Activated CD4-positive, alpha-beta T cell treated with anti-CD3 and anti-CD28 coated beads, Interleukin-2, amount 10 ng/mL, durations not matched to agents 7 days and 5 days (primary cell): ENCODE measurements at regions not wholly inside any gene's neighbourhood (a gene's known extent, or its start where the extent isn't known, plus 50 kb on each side); places are given as distances from the start of the nearest gene placed in this dataset.

Source experiments
- CTCF ChIA-PET: fragments of 350-600 bp; sonication (Branson Sonifier 250); formaldehyde crosslinking; loops from one replicate; lab custom pipeline; 2021; ENCODE audit warnings: antibody characterized with exemption; lab: Charles Lee
- POLR2A ChIA-PET: fragments of 350-600 bp; sonication (Branson Sonifier 250); formaldehyde crosslinking; loops from one replicate; lab custom pipeline; 2021; ENCODE audit warnings: antibody characterized with exemption; lab: Charles Lee
- DNase-seq: peaks from one replicate; pipeline ENCODE4 v3.0.0-alpha.2; 2020
- H3K27ac Mint-ChIP-seq: one replicate; pipeline ENCODE4 v1.8.0; 2021; ENCODE audit warnings: mild to moderate bottlenecking, moderate library complexity, mixed read lengths
- H3K27me3 Mint-ChIP-seq: one replicate; pipeline ENCODE4 v1.8.0; 2021; ENCODE audit warnings: mixed read lengths
- H3K36me3 Mint-ChIP-seq: one replicate; pipeline ENCODE4 v1.8.0; 2021; ENCODE audit warnings: low read depth, mixed read lengths
- H3K4me1 Mint-ChIP-seq: one replicate; pipeline ENCODE4 v1.8.0; 2021; ENCODE audit warnings: mixed read lengths
- H3K4me3 Mint-ChIP-seq: one replicate; pipeline ENCODE4 v1.8.0; 2021; ENCODE audit warnings: mild to moderate bottlenecking, moderate library complexity, mixed read lengths
- H3K9me3 Mint-ChIP-seq: one replicate; pipeline ENCODE4 v1.8.0; 2021; ENCODE audit warnings: mixed read lengths

DNA sequence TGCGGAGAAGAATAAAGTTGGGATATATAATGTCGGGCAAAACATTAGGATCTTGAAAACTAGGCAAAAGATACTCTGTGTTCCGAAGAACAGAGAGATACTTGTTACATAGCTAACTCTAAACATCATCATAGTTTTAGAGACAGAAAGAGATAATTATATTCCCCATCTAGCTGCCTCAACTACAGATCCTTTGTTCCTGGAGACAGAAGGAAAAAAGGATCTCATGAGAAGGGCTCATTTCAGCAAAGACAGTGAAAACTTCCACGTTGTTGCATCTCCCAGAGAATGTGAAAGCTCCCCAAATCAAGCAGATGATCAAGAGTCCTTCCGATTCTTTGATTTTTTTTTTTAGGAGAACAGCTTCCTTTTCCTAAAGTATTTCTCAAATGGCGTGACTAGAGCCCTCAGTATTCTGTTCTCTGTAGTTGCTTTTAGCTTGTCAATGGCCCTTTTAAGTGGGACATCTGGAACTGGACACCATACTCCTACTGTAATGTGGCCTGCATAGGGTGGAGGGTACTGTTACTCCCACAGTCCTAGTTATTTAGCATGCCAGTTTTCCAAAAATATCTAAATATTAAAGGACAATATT, 1048.2 kb downstream of the TTLL7 start:
- Mint-ChIP-seq H3K4me3 (no peak overlapping the region), H3K9me3 (peaks cover 2% of the 10 kb centered on the region), H3K4me1 (no peaks in the 10 kb centered on the region), H3K27me3 (no peaks in the 10 kb centered on the region), H3K36me3 (no peaks in the 10 kb centered on the region), H3K27ac (no peak overlapping the region)
- POLR2A ChIA-PET = no interaction called here
- CTCF ChIA-PET = no interaction called here
- no peak for DNase-seq

DNA sequence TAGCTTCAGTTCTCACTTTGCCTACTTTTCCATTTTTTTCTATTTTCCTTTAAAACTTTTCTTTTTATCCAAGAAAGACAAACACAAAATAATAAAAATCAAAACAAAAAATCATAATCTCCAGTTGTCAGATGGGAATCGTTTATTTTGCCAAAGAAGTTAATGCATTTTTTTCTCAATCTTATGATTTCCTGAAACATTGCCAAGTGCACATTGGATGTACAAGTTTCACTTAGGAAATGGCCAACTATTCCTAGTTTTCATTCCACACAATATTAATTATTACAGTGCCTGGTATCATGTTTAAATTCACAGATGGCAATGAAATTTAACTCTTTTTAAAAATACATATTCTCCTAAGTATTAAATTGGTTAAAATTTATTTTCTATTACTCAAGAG, 1050.5 kb downstream of the TTLL7 start:
- ChIA-PET POLR2A (no interaction called here), CTCF (no interaction called here)
- Mint-ChIP-seq H3K27me3 (no peaks in the 10 kb centered on the region), H3K4me1 (no peaks in the 10 kb centered on the region), H3K36me3 (no peaks in the 10 kb centered on the region), H3K9me3 (peaks cover 2% of the 10 kb centered on the region), H3K27ac (no peak overlapping the region), H3K4me3 (no peak overlapping the region)
- no peak for DNase-seq

DNA sequence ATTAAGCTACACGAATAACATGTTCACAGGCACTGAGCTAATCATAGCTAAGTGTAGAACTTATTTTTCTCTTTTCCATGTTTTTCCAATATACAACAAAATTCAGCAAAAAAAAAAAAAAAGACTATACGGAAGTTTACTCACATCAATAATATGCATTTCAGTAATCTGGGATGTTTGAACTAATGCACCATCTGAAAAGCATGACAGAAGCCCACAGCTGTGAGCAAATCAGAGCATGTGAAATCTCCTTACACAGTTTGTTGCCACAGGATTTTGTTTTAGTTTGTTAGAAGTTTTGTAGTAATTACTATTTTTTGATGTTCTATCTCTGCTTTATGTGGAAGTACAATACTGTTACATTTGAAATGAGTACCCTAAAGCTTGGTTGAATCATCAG, 1051.7 kb downstream of the TTLL7 start:
- CTCF ChIA-PET = no interaction called here
- no peaks in the 10 kb centered on the region for H3K4me1 Mint-ChIP-seq
- H3K27ac Mint-ChIP-seq = no peak overlapping the region
- H3K36me3 Mint-ChIP-seq = no peaks in the 10 kb centered on the region
- H3K9me3 Mint-ChIP-seq = no peaks in the 10 kb centered on the region
- POLR2A ChIA-PET = interaction anchor here (0.7 kb wide), 1 partner anchor 1312 kb away, joined by 3 read pairs; no protein-coding TSS in a partner anchor
- H3K4me3 Mint-ChIP-seq = no peak overlapping the region
- H3K27me3 Mint-ChIP-seq = no peaks in the 10 kb centered on the region
- DNase-seq = no peak

DNA sequence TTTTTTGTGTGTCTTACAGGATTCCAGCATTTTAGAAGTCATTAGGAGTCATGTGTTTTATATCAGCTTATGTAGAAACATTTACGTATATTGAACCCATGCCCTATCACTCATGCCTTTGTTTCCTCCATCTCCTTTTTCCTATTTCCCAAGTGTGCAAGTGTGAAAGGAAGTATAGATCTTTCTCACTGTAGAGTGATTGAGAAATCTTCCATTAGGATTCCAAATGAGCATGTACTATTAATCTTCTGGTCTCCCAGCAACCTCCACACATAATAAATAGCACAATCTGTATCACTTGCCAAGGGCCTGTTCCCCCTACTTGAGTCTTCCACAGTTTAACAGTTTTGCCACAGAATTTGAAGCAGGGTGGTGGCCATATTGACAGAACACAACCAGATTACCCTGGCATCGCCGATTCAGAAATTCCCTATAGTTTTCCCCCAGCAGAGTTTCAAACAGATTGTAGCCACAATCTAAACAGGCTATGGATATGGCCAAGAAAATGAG, 1052.8 kb downstream of the TTLL7 start:
- H3K4me1 Mint-ChIP-seq = no peaks in the 10 kb centered on the region
- no peak overlapping the region for H3K27ac Mint-ChIP-seq
- H3K4me3 Mint-ChIP-seq = no peak overlapping the region
- no peaks in the 10 kb centered on the region for H3K9me3 Mint-ChIP-seq
- H3K27me3 Mint-ChIP-seq = no peaks in the 10 kb centered on the region
- CTCF ChIA-PET = no interaction called here
- H3K36me3 Mint-ChIP-seq = no peaks in the 10 kb centered on the region
- POLR2A ChIA-PET = no interaction called here
- no peak for DNase-seq

DNA sequence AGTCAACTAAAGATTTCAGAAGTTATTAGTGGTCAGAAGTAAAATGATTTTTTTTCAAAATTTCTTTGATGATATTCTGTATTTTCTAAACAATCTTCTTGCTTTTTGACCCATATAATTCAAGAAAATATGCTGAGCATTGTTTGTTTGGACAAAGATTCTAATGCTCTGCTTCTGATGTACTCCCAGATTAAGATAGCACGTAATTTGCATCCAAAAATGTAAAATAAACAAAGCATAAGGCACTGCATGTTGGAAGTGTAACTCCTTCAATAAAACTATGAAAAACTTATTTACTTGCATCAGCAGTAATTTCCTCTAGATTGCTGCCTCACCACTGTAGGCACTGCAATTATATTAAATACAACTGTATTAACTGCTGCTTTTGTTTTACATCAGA, 1054.1 kb downstream of the TTLL7 start:
- DNase-seq = no peak
- Mint-ChIP-seq H3K27ac (no peak overlapping the region), H3K36me3 (no peaks in the 10 kb centered on the region), H3K9me3 (no peaks in the 10 kb centered on the region), H3K4me1 (no peaks in the 10 kb centered on the region), H3K4me3 (no peak overlapping the region), H3K27me3 (no peaks in the 10 kb centered on the region)
- ChIA-PET CTCF (no interaction called here), POLR2A (no interaction called here)

DNA sequence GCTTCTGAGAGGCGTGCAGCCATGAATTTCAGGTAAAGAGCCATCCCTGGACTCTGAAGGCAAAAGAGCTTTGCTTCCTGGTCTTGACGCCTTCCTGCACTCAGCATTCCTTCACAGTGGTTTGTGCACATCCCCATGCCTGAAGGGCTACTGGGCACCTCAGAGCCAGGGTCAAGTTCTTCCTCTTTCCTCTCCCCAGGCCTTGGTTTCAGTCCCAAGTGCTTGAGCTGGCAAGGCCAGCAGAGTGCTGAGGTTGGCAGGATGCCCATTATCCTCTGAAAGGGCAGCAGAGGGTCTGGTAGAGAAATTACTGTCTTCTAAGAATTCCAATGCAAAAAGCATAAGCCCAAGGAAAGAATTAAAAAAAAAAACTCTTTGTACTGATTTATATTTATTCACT, 1064.9 kb downstream of the TTLL7 start:
- no peaks in the 10 kb centered on the region for H3K27me3 Mint-ChIP-seq
- H3K4me3 Mint-ChIP-seq = no peak overlapping the region
- no peaks in the 10 kb centered on the region for H3K9me3 Mint-ChIP-seq
- no peaks in the 10 kb centered on the region for H3K4me1 Mint-ChIP-seq
- POLR2A ChIA-PET = no interaction called here
- no peak for DNase-seq
- no peak overlapping the region for H3K27ac Mint-ChIP-seq
- H3K36me3 Mint-ChIP-seq = no peaks in the 10 kb centered on the region
- CTCF ChIA-PET = no interaction called here

DNA sequence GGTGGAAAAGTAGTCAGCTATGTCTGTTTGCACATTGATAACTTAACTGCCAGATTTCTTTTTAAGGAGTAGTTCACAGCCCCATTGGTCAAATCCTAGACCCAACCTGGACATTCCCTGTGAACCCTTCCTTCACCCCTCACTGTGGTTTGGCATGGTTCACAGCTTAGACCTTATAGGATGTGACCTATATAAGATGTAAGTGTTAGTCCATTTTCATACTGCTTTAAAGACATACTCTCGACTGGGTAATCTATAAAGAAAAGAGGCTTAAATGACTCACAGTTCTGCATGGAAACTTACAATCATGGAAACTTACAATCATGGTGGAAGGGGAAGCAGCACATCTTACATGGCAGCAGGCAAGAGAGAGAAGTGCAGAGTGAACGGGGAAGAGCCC, 1066.2 kb downstream of the TTLL7 start:
- ChIA-PET CTCF (no interaction called here), POLR2A (no interaction called here)
- Mint-ChIP-seq H3K9me3 (no peaks in the 10 kb centered on the region), H3K4me1 (no peaks in the 10 kb centered on the region), H3K27ac (no peak overlapping the region), H3K27me3 (no peaks in the 10 kb centered on the region), H3K4me3 (no peak overlapping the region), H3K36me3 (no peaks in the 10 kb centered on the region)
- DNase-seq = no peak

DNA sequence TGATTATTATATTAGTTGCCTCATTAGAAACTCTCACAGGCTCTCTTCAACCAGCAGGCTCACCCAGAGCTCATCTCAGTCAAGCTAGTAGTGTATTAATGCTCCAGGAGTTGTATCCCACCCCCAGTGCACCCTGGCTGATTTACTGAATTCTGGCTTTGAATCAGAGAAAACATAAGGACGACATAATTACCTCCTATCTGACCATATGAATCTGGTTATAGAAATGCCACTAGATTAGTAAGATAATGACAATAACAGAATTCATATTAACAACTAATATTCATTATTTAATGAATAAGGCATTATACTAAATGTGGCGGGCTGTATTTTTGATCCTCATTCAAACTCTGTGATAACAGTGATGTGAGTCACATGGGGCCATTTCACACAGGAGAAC, 1066.7 kb downstream of the TTLL7 start:
- Mint-ChIP-seq H3K27ac (no peak overlapping the region), H3K4me3 (no peak overlapping the region), H3K27me3 (no peaks in the 10 kb centered on the region), H3K36me3 (no peaks in the 10 kb centered on the region), H3K9me3 (no peaks in the 10 kb centered on the region), H3K4me1 (no peaks in the 10 kb centered on the region)
- no peak for DNase-seq
- CTCF ChIA-PET = no interaction called here
- POLR2A ChIA-PET = no interaction called here

DNA sequence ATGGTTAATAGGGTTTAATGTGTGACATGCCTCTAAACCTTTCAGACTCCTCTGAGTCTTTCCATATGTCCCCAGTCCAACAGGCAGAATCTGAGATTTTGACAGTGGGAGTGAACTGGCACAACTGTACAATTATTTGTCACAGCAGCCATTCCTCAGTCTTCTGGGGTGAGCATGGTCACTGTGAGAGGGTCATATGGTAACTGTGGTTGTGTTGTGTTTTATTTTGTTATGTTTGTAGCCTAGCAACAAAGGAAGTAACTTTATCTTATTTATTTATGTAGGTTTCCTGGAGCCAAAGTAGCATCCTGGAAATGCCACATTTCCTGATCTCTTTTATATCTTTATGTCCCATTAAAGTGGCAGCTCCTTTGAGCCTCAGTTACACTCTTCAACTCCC, 1067.9 kb downstream of the TTLL7 start:
- no peak overlapping the region for H3K4me3 Mint-ChIP-seq
- H3K9me3 Mint-ChIP-seq = no peaks in the 10 kb centered on the region
- ChIA-PET POLR2A (no interaction called here), CTCF (no interaction called here)
- no peak for DNase-seq
- H3K4me1 Mint-ChIP-seq = no peaks in the 10 kb centered on the region
- no peaks in the 10 kb centered on the region for H3K36me3 Mint-ChIP-seq
- no peak overlapping the region for H3K27ac Mint-ChIP-seq
- H3K27me3 Mint-ChIP-seq = no peaks in the 10 kb centered on the region

DNA sequence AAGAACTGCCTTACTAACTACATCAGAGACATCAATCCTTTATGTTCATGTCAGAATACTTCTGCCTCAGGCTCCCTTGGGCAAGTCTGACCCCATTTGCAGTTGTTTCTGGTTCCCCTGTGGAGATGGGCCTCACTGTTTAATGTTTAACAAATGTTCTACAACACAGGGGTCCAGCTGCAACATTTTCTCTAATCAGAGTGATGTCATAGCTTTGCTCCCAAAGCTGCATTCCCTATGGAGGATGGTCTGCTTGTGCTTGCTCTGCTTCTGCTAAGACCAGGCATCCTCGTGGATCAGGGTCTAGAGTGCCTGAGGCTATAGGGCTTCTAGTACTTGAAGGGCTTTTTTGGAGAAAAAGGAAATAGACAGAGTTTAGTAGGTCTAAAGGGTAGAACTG, 1071.2 kb downstream of the TTLL7 start:
- Mint-ChIP-seq H3K36me3 (no peaks in the 10 kb centered on the region), H3K4me1 (no peaks in the 10 kb centered on the region), H3K27ac (no peak overlapping the region), H3K9me3 (no peaks in the 10 kb centered on the region), H3K27me3 (no peaks in the 10 kb centered on the region), H3K4me3 (no peak overlapping the region)
- POLR2A ChIA-PET = no interaction called here
- CTCF ChIA-PET = no interaction called here
- DNase-seq = no peak

DNA sequence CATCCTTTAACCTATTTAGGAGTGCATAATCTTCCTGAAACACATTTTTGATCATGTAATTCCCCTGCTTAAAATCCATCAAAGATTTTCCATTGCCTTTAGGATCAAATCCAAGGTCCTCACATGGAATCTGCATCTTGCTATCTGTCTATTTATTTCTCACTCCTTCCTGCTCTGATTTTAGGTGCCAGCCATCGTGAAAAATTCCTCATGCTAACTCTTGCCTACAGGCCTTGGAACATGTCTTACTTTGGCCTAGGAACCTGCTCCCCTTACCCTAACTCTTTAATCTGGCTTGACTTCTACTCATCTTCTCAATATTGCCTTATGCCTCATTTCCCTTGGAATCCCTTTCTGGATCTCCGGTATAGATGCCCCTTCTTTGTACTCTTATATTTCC, 1074.3 kb downstream of the TTLL7 start:
- POLR2A ChIA-PET = no interaction called here
- Mint-ChIP-seq H3K9me3 (no peaks in the 10 kb centered on the region), H3K4me3 (no peak overlapping the region), H3K27ac (no peak overlapping the region), H3K4me1 (no peaks in the 10 kb centered on the region), H3K36me3 (no peaks in the 10 kb centered on the region), H3K27me3 (no peaks in the 10 kb centered on the region)
- no peak for DNase-seq
- CTCF ChIA-PET = no interaction called here

DNA sequence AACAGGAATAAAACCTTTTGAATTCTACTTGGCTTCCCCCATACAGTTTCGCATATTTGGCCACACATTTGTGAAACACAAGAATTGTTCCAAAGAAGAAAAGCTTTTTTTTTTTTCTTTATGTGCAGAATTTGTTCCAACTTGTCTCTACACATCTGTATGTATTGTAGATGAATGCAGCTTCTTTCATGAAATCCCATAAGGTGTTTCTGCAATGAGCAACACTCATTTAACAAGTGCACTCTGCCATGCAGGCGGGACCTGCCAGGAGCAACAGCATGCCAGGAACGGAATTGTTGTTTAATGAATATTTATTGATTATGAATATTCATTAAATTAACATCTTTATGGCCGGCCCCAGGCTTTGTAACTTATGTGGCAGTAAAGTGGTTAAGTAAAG, 1075.0 kb downstream of the TTLL7 start:
- Mint-ChIP-seq H3K27me3 (no peaks in the 10 kb centered on the region), H3K36me3 (no peaks in the 10 kb centered on the region), H3K27ac (no peak overlapping the region), H3K4me1 (no peaks in the 10 kb centered on the region), H3K9me3 (no peaks in the 10 kb centered on the region), H3K4me3 (no peak overlapping the region)
- ChIA-PET POLR2A (no interaction called here), CTCF (no interaction called here)
- no peak for DNase-seq

DNA sequence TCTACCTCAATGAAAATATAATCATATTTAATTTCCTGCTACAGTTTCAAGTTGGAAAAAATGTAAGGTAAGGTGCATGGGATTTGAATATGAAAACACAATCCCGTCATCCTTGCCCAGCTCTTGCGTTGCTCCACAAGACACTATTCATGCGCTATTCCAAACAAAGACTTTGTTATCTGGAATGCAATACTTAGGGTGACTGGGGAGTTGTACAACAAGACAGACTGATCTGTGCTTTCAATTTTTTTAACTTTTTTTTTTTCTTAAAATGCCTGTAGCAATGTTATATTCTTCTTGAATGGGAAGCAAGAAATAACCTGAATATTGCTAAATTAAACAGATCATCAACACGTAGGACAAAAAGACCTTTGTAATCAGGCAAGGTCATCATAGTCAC, 1077.2 kb downstream of the TTLL7 start:
- Mint-ChIP-seq H3K36me3 (no peaks in the 10 kb centered on the region), H3K27me3 (no peaks in the 10 kb centered on the region), H3K9me3 (no peaks in the 10 kb centered on the region), H3K4me3 (no peak overlapping the region), H3K27ac (no peak overlapping the region), H3K4me1 (no peaks in the 10 kb centered on the region)
- no peak for DNase-seq
- CTCF ChIA-PET = no interaction called here
- POLR2A ChIA-PET = no interaction called here

DNA sequence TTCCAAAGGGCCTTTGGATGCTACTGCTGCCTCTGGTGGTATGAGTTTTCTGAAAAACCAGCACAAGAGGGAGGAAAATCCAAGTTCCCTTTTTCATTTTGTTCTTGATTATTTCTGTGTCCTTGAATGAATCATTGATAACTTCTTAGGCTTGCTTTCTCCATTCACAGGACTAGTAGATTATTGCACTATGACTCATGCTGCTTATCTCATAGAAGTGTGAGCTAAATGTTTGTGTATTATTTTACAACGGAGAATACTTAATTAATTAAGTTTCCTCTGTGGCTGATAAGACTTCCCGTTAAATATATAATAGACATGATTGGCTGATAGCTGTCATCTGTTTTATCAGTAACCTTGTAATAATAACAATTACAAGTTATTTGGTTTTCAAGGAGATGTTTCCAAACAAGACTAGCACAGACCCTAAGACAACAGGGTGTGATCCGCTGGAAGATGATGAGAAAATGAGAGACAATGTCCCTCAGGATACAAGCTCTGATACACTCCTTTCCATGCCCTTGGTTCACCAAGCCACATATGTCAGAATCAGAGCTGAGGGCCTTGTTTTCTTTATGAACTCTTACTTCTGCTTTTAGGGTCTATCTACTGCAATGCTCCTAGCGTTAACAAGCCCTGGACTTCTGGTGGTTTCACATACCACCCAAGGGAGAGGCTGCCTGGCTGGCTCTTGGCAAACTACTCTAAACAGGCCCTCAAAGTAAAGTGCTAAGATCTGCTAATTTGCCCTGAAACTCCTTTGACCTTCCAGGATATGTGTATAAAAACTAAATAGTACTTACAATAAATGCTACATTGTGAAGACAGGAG, 1078.3 kb downstream of the TTLL7 start:
- H3K4me1 Mint-ChIP-seq = no peaks in the 10 kb centered on the region
- H3K9me3 Mint-ChIP-seq = no peaks in the 10 kb centered on the region
- H3K4me3 Mint-ChIP-seq = no peak overlapping the region
- ChIA-PET POLR2A (no interaction called here), CTCF (no interaction called here)
- H3K27me3 Mint-ChIP-seq = no peaks in the 10 kb centered on the region
- H3K36me3 Mint-ChIP-seq = no peaks in the 10 kb centered on the region
- no peak for DNase-seq
- H3K27ac Mint-ChIP-seq = no peak overlapping the region
